Osteocyte (in vitro differentiated cells): ENCODE measurements at regions not wholly inside any gene's neighbourhood (a gene's known extent, or its start where the extent isn't known, plus 50 kb on each side); places are given as distances from the start of the nearest gene placed in this dataset.

ENCODE experiments used
- DNase-seq: peaks from one replicate; pipeline ENCODE4 v3.0.0; 2021; ENCODE audit warnings: mixed read lengths; ENCODE audit not compliant: unreplicated experiment; ENCODE audit errors: extremely low spot score
- H3K27ac Mint-ChIP-seq: one replicate; pipeline ENCODE4 v1.8.0; 2021; ENCODE audit warnings: mild to moderate bottlenecking, mixed read lengths; ENCODE audit not compliant: unreplicated experiment
- H3K27me3 Mint-ChIP-seq: one replicate; pipeline ENCODE4 v1.8.0; 2021; ENCODE audit warnings: mixed read lengths; ENCODE audit not compliant: unreplicated experiment
- H3K36me3 Mint-ChIP-seq: one replicate; pipeline ENCODE4 v1.8.0; 2021; ENCODE audit warnings: mixed read lengths; ENCODE audit not compliant: unreplicated experiment
- H3K4me1 Mint-ChIP-seq: one replicate; pipeline ENCODE4 v1.8.0; 2021; ENCODE audit warnings: mixed read lengths; ENCODE audit not compliant: unreplicated experiment
- H3K4me3 Mint-ChIP-seq: one replicate; pipeline ENCODE4 v1.8.0; 2021; ENCODE audit warnings: mild to moderate bottlenecking, moderate library complexity, mixed read lengths; ENCODE audit not compliant: unreplicated experiment
- H3K9me3 Mint-ChIP-seq: one replicate; pipeline ENCODE4 v1.8.0; 2021; ENCODE audit warnings: mixed read lengths; ENCODE audit not compliant: unreplicated experiment
- TF ChIP-seq, protein P1 (sequence below): fragments of 200-600 bp; sonication (generic); IDR thresholded peaks from 2 replicates; pipeline ENCODE4 v1.5.0; 2021; ENCODE audit warnings: antibody characterized with exemption, mild to moderate bottlenecking, moderate library complexity

DNA sequence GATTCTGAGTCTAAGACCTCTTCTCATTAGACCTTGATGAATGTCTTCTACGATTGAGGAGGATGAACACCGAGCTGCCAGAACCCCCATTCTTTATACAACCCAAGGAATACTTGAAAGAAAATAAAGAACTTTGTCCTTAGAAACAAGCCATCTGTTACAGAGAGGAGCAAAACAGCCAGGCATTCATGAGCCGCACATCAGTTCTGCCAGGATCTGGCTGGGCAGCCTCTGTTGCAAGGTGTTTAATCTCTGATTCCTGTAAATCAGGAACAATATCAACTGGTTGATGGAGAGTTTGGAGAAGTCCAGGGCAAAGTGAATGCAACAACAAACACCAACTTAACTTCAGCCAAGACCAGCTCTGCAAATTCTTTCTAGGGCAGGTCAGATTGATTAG, 165.5 kb upstream of the DMAC1 start:
- Mint-ChIP-seq H3K9me3 (no peaks in the 10 kb centered on the region), H3K36me3 (no peaks in the 10 kb centered on the region), H3K27me3 (no peaks in the 10 kb centered on the region), H3K4me1 (no peaks in the 10 kb centered on the region), H3K27ac (no peak overlapping the region), H3K4me3 (no peak overlapping the region)
- DNase-seq: no peak
- TF ChIP-seq, protein P1, sequence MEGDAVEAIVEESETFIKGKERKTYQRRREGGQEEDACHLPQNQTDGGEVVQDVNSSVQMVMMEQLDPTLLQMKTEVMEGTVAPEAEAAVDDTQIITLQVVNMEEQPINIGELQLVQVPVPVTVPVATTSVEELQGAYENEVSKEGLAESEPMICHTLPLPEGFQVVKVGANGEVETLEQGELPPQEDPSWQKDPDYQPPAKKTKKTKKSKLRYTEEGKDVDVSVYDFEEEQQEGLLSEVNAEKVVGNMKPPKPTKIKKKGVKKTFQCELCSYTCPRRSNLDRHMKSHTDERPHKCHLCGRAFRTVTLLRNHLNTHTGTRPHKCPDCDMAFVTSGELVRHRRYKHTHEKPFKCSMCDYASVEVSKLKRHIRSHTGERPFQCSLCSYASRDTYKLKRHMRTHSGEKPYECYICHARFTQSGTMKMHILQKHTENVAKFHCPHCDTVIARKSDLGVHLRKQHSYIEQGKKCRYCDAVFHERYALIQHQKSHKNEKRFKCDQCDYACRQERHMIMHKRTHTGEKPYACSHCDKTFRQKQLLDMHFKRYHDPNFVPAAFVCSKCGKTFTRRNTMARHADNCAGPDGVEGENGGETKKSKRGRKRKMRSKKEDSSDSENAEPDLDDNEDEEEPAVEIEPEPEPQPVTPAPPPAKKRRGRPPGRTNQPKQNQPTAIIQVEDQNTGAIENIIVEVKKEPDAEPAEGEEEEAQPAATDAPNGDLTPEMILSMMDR: no peak

GRCh38 chr9:7963026-7963425, 163.4 kb upstream of the DMAC1 start:
- no peak for DNase-seq
- Mint-ChIP-seq H3K27me3 (no peaks in the 10 kb centered on the region), H3K4me1 (no peaks in the 10 kb centered on the region), H3K27ac (no peak overlapping the region), H3K36me3 (no peaks in the 10 kb centered on the region), H3K9me3 (no peaks in the 10 kb centered on the region), H3K4me3 (no peak overlapping the region)
- TF ChIP-seq, protein P1: no peak

DNA sequence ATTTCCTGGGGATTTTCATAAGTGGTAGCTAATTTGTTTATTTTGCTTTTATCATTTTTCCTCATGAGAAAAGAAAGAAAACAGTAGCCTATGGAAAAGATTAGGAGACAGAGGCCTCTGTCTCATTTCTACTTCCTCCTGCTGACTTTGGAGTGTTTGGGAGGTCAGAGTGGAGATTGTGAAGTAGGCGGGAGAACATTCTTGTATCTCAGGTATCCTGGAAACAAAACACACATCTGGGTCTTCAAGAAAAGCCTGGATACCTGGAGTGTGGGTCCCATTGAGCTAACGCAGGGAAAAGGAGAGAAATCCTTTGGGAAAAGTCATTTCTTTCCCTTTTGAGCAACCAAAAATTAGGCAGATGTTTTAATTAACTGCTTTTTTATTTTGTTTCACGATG, 161.5 kb upstream of the DMAC1 start:
- Mint-ChIP-seq H3K9me3 (no peaks in the 10 kb centered on the region), H3K4me3 (no peak overlapping the region), H3K36me3 (no peaks in the 10 kb centered on the region), H3K27ac (no peak overlapping the region), H3K4me1 (no peaks in the 10 kb centered on the region), H3K27me3 (no peaks in the 10 kb centered on the region)
- TF ChIP-seq, protein P1: no peak
- DNase-seq: no peak

DNA sequence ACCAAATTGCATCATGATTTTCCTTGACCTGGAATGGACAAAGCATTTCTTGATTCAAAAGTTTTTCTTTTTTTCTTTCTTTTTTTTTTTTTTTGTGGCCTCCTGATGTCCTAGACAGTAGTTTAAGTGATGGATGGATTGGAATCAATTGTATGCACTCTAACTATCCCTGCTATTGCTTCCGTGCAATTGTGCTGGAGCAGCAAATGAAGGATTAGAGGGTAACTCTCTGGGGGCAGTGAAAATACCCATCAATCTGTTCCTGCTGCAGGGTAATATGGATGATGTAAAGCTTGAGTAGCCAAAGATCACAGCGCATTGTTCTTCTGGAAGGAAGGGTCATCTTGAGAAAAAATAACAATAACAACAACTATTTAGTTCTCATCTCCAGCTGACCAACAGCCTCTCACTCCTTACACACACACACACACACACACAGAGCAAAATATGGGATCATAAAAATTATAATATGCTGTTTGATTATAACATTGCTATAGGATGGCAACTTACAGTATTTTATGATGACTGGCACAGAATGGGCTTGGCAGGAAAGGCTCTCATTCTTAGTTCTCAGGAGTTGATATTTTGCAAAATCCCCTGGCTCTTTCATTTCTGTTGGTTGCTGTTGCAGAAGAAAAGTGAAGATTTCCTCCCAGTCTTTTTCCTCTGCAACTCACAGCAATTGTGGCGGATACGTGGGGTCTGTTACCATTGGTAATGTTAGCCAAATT, 160.9 kb upstream of the DMAC1 start:
- H3K9me3 Mint-ChIP-seq: no peaks in the 10 kb centered on the region
- TF ChIP-seq, protein P1: no peak
- no peak for DNase-seq
- H3K4me1 Mint-ChIP-seq: no peaks in the 10 kb centered on the region
- no peak overlapping the region for H3K27ac Mint-ChIP-seq
- H3K4me3 Mint-ChIP-seq: no peak overlapping the region
- H3K36me3 Mint-ChIP-seq: no peaks in the 10 kb centered on the region
- H3K27me3 Mint-ChIP-seq: no peaks in the 10 kb centered on the region

DNA sequence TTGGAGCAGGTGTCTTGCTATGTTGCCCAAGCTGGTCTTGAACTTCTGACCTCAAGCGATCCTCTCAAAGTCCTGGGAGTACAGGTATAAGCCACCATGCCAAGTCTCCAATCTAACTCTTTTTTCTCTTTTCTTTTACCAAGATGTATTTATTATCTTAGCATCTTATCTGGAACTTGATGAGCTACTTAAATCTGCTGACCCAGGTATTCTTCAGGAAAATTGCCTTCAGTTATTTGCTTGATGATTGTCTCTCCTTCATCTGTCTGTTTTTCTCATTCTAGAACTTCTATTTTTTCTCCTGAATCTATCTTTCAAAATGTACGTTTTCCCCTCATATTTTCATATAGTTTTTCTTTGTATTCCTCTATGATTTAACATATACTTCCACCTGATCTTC, 158.2 kb upstream of the DMAC1 start:
- Mint-ChIP-seq H3K9me3 (no peaks in the 10 kb centered on the region), H3K36me3 (no peaks in the 10 kb centered on the region), H3K27me3 (no peaks in the 10 kb centered on the region), H3K4me1 (no peaks in the 10 kb centered on the region), H3K27ac (no peak overlapping the region), H3K4me3 (no peak overlapping the region)
- DNase-seq: no peak
- TF ChIP-seq, protein P1: no peak
